ENCODE measurements at regions not wholly inside any gene's neighbourhood (a gene's known extent, or its start where the extent isn't known, plus 50 kb on each side); places are given as distances from the start of the nearest gene placed in this dataset.

- no peak overlapping the region for H3K4me3 ChIP-seq (ENCODE audit: low read depth, low read length)
These were observed 108.7 kb upstream of the OTX2 start for GRCh38 chr14:56918849-56919574.

GRCh38 chr14:56905282-56905681, 95.0 kb upstream of the OTX2 start:
- DNase-seq (ENCODE audit: low read depth): no peak
- H3K4me3 ChIP-seq (ENCODE audit: low read depth, low read length): no peak overlapping the region
- no peak for TF ChIP-seq CTCF (IDR thresholded peaks at IDR 0.05; ENCODE audit: low read depth, low read length, missing control alignments)

More at GRCh38 chr14:56918849-56919574, 108.7 kb upstream of the OTX2 start:
- no peak for DNase-seq (ENCODE audit: low read depth)
- no peak for TF ChIP-seq CTCF (IDR thresholded peaks at IDR 0.05; ENCODE audit: low read depth, low read length, missing control alignments)

GRCh38 chr14:56903304-56903969, 93.2 kb upstream of the OTX2 start:
- DNase-seq (ENCODE audit: low read depth): no peak
- no peak overlapping the region for H3K4me3 ChIP-seq (ENCODE audit: low read depth, low read length)
- TF ChIP-seq CTCF (IDR thresholded peaks at IDR 0.05; ENCODE audit: low read depth, low read length, missing control alignments): no peak

GRCh38 chr14:56902385-56902784, 92.1 kb upstream of the OTX2 start:
- TF ChIP-seq CTCF (IDR thresholded peaks at IDR 0.05; ENCODE audit: low read depth, low read length, missing control alignments): no peak
- DNase-seq (ENCODE audit: low read depth): no peak
- H3K4me3 ChIP-seq (ENCODE audit: low read depth, low read length): no peak overlapping the region

- TF ChIP-seq CTCF (IDR thresholded peaks at IDR 0.05; ENCODE audit: low read depth, low read length, missing control alignments): no peak
- H3K4me3 ChIP-seq (ENCODE audit: low read depth, low read length): no peak overlapping the region
- no peak for DNase-seq (ENCODE audit: low read depth)
These were observed 90.4 kb upstream of the OTX2 start for GRCh38 chr14:56900726-56901125.

- DNase-seq (ENCODE audit: low read depth): no peak
- no peak overlapping the region for H3K4me3 ChIP-seq (ENCODE audit: low read depth, low read length)
- TF ChIP-seq CTCF (IDR thresholded peaks at IDR 0.05; ENCODE audit: low read depth, low read length, missing control alignments): no peak
These were observed 89.5 kb upstream of the OTX2 start for GRCh38 chr14:56899829-56900228.

Measured in GM12864 (cell line).